Right kidney (tissue), 1 donor: ENCODE measurements at regions not wholly inside any gene's neighbourhood (a gene's known extent, or its start where the extent isn't known, plus 50 kb on each side); places are given as distances from the start of the nearest gene placed in this dataset.
"Not testable (repeated sequence)": the region's sequence is repeated elsewhere in the genome, so short reads cannot be mapped to it uniquely, and the experiment has no call there.

Source experiments
- DNase-seq: peaks from one replicate; pipeline ENCODE4 v3.0.0-alpha.2; 2016

GRCh38 chr13:18949489-18949761 lies 232.2 kb downstream of the TUBA3C start:
- DNase-seq: no peak

GRCh38 chr13:18948664-18949488 lies 232.7 kb downstream of the TUBA3C start:
- no peak for DNase-seq

GRCh38 chr13:18948012-18948663 lies 233.5 kb downstream of the TUBA3C start:
- DNase-seq: no peak

- DNase-seq: no peak
Measured at GRCh38 chr13:18947376-18947977, 234.1 kb downstream of the TUBA3C start.

- no peak for DNase-seq
Measured at GRCh38 chr13:18946738-18947137, 234.9 kb downstream of the TUBA3C start.

- no peak for DNase-seq
Measured at GRCh38 chr13:18944501-18945068, 237.0 kb downstream of the TUBA3C start.

GRCh38 chr13:18943721-18944391 lies 237.8 kb downstream of the TUBA3C start:
- DNase-seq: no peak

GRCh38 chr13:18943273-18943672 lies 238.4 kb downstream of the TUBA3C start:
- no peak for DNase-seq

- DNase-seq: no peak
Measured at GRCh38 chr13:18936104-18936503, 245.5 kb downstream of the TUBA3C start.

GRCh38 chr13:18921063-18921462 lies 260.6 kb downstream of the TUBA3C start:
- DNase-seq: no peak

- not testable (repeated sequence) for DNase-seq
Measured at GRCh38 chr13:18905096-18905495, 276.5 kb downstream of the TUBA3C start.

- not testable (repeated sequence) for DNase-seq
Measured at GRCh38 chr13:18895411-18895810, 286.2 kb downstream of the TUBA3C start.

- not testable (repeated sequence) for DNase-seq
Measured at GRCh38 chr13:18891242-18891641, 290.4 kb downstream of the TUBA3C start.

GRCh38 chr13:18874875-18875789 lies 306.5 kb downstream of the TUBA3C start:
- DNase-seq: not testable (repeated sequence)

- not testable (repeated sequence) for DNase-seq
Measured at GRCh38 chr13:18870557-18870956, 311.1 kb downstream of the TUBA3C start.

- not testable (repeated sequence) for DNase-seq
Measured at GRCh38 chr13:18869365-18869764, 312.3 kb downstream of the TUBA3C start.

GRCh38 chr13:18837986-18838629 lies 343.5 kb downstream of the TUBA3C start:
- DNase-seq: not testable (repeated sequence)

- not testable (repeated sequence) for DNase-seq
Measured at GRCh38 chr13:18837179-18837745, 344.4 kb downstream of the TUBA3C start.

- DNase-seq: not testable (repeated sequence)
Measured at GRCh38 chr13:18836371-18837178, 345.0 kb downstream of the TUBA3C start.

GRCh38 chr13:18835754-18836153 lies 345.9 kb downstream of the TUBA3C start:
- not testable (repeated sequence) for DNase-seq
